Activated gamma-delta T cell treated with Interleukin-2 at 50 U/mL for 16 hours (primary cell): ENCODE measurements at regions not wholly inside any gene's neighbourhood (a gene's known extent, or its start where the extent isn't known, plus 50 kb on each side); places are given as distances from the start of the nearest gene placed in this dataset.
"Not testable (repeated sequence)": the region's sequence is repeated elsewhere in the genome, so short reads cannot be mapped to it uniquely, and the experiment has no call there.

ENCODE experiments used
- DNase-seq: peaks from one replicate; pipeline ENCODE4 v3.0.0-alpha.2; 2020

- no peak for DNase-seq
These were observed 52.7 kb upstream of the CRIM1 start for GRCh38 chr2:36302911-36303310.

DNA sequence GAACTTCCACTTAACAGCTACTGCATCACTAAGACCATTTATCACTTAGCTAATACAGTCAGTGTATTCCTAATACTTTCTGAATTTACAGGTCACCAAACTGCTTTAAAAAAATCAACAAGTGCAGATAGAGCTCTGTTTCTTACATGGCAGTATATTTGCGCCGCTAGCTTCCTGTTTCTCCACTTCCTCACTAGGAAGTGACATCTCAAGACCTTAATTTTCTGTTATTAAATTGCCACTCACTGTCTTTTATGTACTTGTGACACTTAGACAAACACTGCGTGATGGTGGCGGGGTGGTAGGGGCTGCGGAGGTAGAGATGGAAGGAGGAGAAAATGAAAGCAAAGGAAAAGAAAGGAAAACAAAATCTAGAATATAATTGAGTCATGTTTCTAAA, 53.7 kb upstream of the CRIM1 start:
- DNase-seq = no peak

- no peak for DNase-seq
These were observed 54.9 kb upstream of the CRIM1 start for GRCh38 chr2:36300697-36301096.

GRCh38 chr2:36296798-36297197, 58.8 kb upstream of the CRIM1 start:
- DNase-seq = no peak

DNA sequence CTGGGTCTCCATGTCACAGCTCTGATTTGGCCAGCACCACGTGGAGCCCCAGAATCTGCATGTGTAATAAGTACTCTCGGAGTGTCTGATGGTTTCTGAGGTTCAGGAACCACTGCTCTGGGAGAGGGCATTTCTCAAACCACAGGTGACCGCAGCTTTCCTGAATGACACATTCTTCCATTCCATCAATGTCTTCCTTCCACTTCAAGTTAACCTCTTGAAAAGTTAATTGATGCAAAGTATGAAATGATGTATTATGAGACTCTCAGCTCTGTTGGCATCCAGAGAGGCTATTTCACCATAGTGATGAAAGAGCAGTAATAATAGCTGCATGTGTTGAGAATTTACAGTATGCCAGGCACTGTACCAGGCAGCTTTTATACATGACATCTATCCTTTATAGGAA, 61.3 kb upstream of the CRIM1 start:
- DNase-seq = no peak

DNA sequence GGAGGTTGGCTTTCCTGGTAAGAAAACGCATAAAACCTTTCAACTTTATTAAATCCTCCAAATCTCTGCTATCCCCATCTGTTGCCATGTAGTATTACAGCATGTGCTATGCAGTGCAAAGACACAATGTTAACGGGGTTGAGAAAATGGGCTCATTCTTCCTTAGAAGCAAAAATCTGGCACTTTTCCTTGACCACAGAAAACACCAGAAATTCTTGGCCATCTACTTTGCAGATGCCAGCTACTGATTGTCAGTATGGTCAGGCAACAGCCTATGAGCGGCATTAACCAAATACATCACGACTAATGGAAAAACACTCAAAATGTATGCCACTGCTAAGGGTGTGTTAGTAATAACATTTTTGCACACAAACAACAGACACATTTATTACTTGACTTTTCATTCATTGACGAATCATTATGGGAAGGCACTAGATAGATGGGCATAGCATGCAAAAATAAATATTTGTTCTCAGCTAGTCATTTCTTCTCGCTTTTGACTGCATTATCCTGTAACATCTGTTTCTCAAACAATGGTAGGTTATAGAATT, 65.2 kb upstream of the CRIM1 start:
- DNase-seq = no peak

GRCh38 chr2:36289731-36290130, 65.8 kb upstream of the CRIM1 start:
- no peak for DNase-seq

DNA sequence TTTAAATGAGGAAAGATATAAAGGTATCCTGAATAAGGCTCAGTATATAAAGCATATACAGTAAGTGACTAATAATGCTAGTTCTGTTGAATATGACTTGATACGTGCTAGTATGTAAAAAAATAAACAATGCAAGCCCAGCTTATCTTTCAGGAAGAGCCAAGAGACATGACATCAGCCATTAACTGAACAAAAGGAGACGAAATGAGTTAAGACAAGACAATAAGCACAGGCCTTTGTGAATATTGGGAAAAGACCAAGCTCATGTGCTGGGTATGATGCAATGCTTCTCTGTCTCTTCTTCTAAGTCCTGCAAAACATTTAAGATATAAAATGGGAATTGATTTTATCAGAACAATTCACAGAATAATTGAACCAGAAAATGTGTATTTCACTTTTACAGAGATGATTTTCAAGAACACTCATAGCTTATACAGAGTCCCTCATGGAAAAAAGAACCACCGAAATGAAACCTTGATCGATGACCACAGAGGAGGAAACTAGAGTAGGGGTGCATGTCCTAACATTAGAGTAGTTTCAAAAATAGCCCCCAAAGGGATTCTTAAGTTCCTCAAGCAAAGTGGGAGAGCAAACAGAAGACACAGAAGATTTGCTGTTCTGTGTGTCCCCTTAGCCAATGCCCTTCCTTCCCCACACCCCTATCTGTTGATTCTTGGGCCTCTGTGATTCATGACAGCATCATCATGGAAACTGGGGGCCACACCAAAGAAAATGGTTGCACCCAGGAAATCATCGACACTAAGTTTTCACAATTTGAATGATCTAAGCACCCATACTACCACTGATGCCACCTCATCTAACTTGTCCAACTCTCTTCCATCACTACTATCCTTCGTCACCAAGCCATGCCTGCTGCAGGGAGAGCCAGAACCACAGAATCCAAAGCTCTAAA, 68.0 kb upstream of the CRIM1 start:
- DNase-seq = no peak

DNA sequence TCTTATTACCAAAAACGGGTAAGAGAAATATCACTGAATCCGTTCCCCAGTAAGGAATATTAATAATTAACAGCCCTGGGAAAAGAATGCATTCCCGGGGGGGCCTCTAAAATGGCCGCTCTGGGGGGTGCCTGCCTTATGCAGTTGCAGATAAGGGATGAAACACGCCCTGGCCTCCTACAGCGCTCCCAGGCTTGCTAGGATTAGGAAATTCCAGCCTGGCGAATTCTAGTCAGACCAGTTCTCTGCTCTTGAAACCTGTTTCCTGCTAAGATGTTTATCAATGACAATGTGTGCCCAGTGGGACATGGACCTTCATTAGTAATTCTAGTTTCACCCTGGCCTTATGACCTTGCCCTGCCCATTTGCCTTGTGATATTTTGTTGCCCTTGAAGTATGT, 76.1 kb upstream of the CRIM1 start:
- not testable (repeated sequence) for DNase-seq

- DNase-seq = no peak
These were observed 77.6 kb upstream of the CRIM1 start for GRCh38 chr2:36277881-36278523.

DNA sequence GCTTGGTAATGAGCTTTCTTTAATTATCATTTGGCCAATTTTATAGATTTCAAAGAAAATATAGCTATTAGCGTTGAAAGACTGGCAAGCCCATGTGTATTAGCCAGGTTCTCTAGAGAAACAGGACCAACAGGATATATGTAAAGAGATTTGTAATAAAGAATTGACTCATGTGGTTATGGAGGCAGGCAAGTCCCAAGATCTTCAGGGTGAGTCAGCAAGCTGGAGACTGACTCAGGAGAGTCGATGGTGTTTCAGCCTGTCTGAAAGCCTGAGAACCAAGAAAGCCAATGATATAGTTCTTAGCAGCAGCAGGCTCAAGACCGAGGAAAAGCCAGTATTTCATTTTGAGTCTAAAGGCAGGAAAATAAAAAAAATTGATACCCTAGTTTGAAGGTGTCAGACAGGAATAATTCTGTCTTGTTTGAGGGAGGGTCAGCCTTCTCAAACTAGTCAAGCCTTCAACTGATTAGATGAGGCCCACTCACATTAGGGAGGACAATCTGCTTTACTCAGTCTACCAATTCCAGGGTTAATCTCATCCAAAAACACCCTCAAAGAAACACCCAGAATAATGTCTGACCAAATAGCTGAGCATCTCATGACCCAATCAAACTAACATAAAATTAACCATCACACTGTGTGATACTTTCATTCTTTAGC, 78.3 kb upstream of the CRIM1 start:
- no peak for DNase-seq

DNA sequence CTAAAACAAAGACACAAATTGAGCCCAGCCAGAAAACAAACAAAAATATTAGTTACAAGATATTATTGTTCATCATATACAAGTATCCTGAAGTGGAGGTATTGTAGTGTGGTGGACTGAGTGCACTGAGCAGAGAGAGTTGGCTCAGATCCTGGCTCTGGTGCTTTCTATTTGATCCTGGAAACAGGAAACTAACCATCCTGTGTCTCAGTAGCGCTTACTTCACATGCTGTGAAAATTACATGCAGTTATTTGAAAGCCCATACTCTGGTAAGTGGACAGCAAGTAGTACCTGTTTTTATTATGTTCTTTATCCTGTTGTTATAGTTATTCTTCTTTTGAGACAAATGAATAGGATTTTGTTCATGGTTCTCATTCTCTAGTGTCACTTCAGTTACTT, 84.3 kb upstream of the CRIM1 start:
- no peak for DNase-seq

DNA sequence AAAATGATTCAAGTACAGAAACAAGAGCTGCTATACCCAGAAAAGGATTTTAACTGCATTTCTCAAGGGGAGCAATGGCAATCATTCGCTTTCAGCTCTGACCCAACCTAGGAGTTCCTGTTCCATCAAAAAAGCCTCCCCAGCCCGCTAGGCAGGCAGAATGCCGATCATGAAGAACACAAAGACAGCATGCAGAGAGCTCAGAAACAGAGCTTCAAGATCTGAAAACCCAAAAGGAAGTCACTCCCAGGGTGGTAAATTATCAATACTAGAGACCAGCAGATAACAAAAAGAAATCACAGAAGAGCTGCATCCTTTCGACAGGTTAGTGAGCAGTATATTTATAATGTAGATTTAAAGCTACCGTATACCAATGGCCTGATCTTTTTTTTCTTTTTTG, 84.8 kb upstream of the CRIM1 start:
- no peak for DNase-seq

DNA sequence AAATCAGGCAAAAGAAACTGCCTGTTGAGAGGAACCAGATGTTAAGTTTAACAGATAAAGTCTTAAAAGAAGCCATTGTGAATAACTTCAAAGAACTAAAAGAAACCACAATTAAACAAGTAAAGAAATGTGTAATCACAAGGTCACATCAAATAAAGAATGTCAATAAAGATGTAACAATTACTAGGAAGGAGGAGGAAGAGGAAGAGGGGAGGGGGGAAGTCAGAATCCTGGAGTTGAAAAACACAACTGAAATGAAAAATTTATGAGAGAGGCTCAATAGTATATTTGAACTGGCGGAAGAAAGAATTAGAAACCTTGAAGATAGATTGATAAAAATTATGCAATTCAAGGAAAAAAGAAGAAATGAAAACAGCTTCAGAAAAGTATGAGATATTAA, 88.4 kb upstream of the CRIM1 start:
- DNase-seq = no peak

DNA sequence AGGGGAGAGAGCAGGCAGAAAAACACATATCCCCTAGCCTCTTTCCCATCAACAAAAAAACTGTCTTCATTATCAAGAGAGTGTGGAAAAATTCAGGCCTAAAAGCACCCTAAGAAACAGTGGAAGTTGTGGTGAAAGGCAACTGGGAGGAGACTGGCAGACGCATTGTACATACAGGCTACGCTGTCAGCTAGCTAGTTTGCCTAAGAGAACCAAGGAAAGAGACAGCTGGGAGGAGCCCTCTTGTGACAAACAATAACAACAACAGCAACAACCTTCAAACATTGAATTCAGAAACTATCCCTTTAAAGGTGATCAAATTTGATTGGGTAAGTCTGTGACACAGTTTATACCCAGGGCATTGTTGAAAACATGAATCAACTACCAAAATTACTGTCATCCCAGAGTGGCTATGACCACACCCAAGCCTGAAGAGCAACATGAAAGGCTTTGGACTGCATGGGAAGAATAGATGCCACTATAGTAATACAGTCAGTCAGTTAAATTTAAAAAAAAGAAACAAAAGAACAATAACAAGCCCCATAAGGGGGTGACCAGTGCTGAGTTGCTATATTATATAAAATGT, 88.9 kb upstream of the CRIM1 start:
- DNase-seq = no peak

GRCh38 chr2:36262581-36262980, 93.0 kb upstream of the CRIM1 start:
- no peak for DNase-seq

DNA sequence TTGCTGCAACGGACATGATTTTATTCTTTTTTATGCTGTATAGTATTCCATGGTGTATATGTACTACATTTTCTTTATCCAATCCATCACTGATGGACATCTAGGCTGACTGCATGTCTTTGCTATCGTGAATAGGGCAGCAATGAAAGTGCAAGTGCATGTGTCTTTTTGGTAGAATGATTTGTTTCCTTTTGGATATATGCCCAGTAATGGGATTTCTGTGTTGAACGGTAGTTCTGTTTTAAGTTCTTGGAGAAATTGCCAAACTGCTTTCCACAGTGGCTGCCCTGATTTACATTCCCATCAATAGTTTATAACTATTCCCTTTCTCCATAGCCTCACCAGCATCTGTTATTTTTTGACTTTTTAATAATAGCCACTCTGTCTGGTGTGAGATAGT, 99.7 kb upstream of the CRIM1 start:
- no peak for DNase-seq

GRCh38 chr2:36253086-36253485, 102.5 kb upstream of the CRIM1 start:
- DNase-seq = no peak

GRCh38 chr2:36246320-36246990, 109.1 kb upstream of the CRIM1 start:
- DNase-seq = no peak

DNA sequence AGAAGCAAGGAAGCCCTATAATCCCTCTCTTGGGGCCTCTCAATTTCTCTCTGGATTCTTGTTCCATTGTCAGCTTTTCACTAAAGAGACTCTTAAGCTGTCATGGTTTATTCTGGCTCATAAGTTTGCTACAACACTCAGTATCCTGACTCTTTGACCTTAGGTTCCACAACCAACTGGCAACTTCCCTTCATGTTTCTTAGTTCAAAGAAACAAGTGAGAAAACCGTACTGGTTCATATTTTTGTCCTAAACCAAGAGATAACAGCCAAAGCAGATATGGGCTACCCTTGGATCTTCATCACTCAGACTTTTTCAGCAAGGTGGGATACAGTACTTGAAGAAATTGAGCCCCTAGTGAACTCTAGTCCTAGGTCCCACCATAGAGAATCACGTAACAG, 109.9 kb upstream of the CRIM1 start:
- no peak for DNase-seq

DNA sequence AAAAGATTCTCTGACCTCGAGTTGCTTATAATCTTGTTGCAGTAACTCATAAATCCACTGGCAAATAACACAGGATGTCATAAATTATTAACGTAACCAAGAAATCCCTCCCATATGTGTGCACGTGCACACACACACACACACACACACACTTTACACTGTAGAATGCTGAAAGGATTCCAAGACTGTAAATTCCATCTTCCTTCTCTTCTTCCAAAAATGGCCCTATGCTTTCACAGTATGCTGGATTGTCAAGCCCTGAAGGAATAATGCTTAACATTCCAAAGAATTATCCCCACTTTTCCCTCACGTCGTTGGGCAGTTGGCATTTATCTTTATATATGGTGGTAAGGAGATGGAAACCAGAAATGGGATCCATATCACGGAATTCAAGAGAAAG, 117.5 kb upstream of the CRIM1 start:
- DNase-seq = no peak

GRCh38 chr2:36235882-36236281, 119.7 kb upstream of the CRIM1 start:
- no peak for DNase-seq

- DNase-seq = no peak
These were observed 120.2 kb upstream of the CRIM1 start for GRCh38 chr2:36235426-36235825.
